ENCODE measurements at regions not wholly inside any gene's neighbourhood (a gene's known extent, or its start where the extent isn't known, plus 50 kb on each side); places are given as distances from the start of the nearest gene placed in this dataset.

GRCh38 chr5:75963554-75963953 lies 119.6 kb upstream of the SV2C start:
- Mint-ChIP-seq H3K27me3 (ENCODE audit: low read depth) (peaks cover 15% of the 10 kb centered on the region), H3K4me1 (no peaks in the 10 kb centered on the region), H3K36me3 (no peaks in the 10 kb centered on the region), H3K9me3 (peaks cover 26% of the 10 kb centered on the region), H3K27ac (no peak overlapping the region), H3K4me3 (no peak overlapping the region)
- no peak for DNase-seq (ENCODE audit: low spot score in 2 of 2, unreplicated experiment in 2 of 2)
- no peak for TF ChIP-seq CTCF (IDR thresholded peaks at IDR 0.05; ENCODE audit: unreplicated experiment)

- H3K4me3 Mint-ChIP-seq, result no peak overlapping the region
These were observed 121.4 kb upstream of the SV2C start for GRCh38 chr5:75961818-75962217.

GRCh38 chr5:75960129-75960528 lies 123.1 kb upstream of the SV2C start:
- Mint-ChIP-seq H3K27ac (no peak overlapping the region), H3K36me3 (no peaks in the 10 kb centered on the region), H3K9me3 (peaks cover 10% of the 10 kb centered on the region), H3K27me3 (ENCODE audit: low read depth) (peaks cover 15% of the 10 kb centered on the region), H3K4me1 (no peaks in the 10 kb centered on the region), H3K4me3 (no peak overlapping the region)
- no peak for TF ChIP-seq CTCF (IDR thresholded peaks at IDR 0.05; ENCODE audit: unreplicated experiment)
- DNase-seq (ENCODE audit: low spot score in 2 of 2, unreplicated experiment in 2 of 2), result no peak

More at GRCh38 chr5:75961818-75962217, 121.4 kb upstream of the SV2C start:
- DNase-seq (ENCODE audit: low spot score in 2 of 2, unreplicated experiment in 2 of 2), result no peak
- Mint-ChIP-seq H3K27ac (no peak overlapping the region), H3K27me3 (ENCODE audit: low read depth) (peaks cover 15% of the 10 kb centered on the region), H3K36me3 (no peaks in the 10 kb centered on the region), H3K4me1 (no peaks in the 10 kb centered on the region), H3K9me3 (peaks cover 21% of the 10 kb centered on the region)
- TF ChIP-seq CTCF (IDR thresholded peaks at IDR 0.05; ENCODE audit: unreplicated experiment), result no peak

GRCh38 chr5:75952963-75953362 lies 130.2 kb upstream of the SV2C start:
- peaks cover 19% of the 10 kb centered on the region for H3K9me3 Mint-ChIP-seq

GRCh38 chr5:75952291-75952690 lies 130.9 kb upstream of the SV2C start:
- H3K4me3 Mint-ChIP-seq, result no peak overlapping the region
- H3K9me3 Mint-ChIP-seq, result peaks cover 21% of the 10 kb centered on the region
- TF ChIP-seq CTCF (IDR thresholded peaks at IDR 0.05; ENCODE audit: unreplicated experiment), result no peak
- no peaks in the 10 kb centered on the region for H3K36me3 Mint-ChIP-seq
- H3K4me1 Mint-ChIP-seq, result no peaks in the 10 kb centered on the region
- no peak overlapping the region for H3K27ac Mint-ChIP-seq
- no peak for DNase-seq (ENCODE audit: low spot score in 2 of 2, unreplicated experiment in 2 of 2)
- H3K27me3 Mint-ChIP-seq (ENCODE audit: low read depth), result peaks cover 19% of the 10 kb centered on the region

More at GRCh38 chr5:75952963-75953362, 130.2 kb upstream of the SV2C start:
- Mint-ChIP-seq H3K36me3 (no peaks in the 10 kb centered on the region), H3K4me1 (no peaks in the 10 kb centered on the region), H3K27ac (no peak overlapping the region), H3K27me3 (ENCODE audit: low read depth) (peaks cover 19% of the 10 kb centered on the region), H3K4me3 (no peak overlapping the region)
- DNase-seq (ENCODE audit: low spot score in 2 of 2, unreplicated experiment in 2 of 2), result no peak
- TF ChIP-seq CTCF (IDR thresholded peaks at IDR 0.05; ENCODE audit: unreplicated experiment), result no peak

GRCh38 chr5:75951716-75952115 lies 131.5 kb upstream of the SV2C start:
- Mint-ChIP-seq H3K36me3 (no peaks in the 10 kb centered on the region), H3K9me3 (peaks cover 23% of the 10 kb centered on the region), H3K4me3 (no peak overlapping the region), H3K4me1 (no peaks in the 10 kb centered on the region), H3K27ac (no peak overlapping the region), H3K27me3 (ENCODE audit: low read depth) (peaks cover 20% of the 10 kb centered on the region)
- no peak for DNase-seq (ENCODE audit: low spot score in 2 of 2, unreplicated experiment in 2 of 2)
- TF ChIP-seq CTCF (IDR thresholded peaks at IDR 0.05; ENCODE audit: unreplicated experiment), result no peak
